ENCODE measurements at regions not wholly inside any gene's neighbourhood (a gene's known extent, or its start where the extent isn't known, plus 50 kb on each side); places are given as distances from the start of the nearest gene placed in this dataset.

DNA sequence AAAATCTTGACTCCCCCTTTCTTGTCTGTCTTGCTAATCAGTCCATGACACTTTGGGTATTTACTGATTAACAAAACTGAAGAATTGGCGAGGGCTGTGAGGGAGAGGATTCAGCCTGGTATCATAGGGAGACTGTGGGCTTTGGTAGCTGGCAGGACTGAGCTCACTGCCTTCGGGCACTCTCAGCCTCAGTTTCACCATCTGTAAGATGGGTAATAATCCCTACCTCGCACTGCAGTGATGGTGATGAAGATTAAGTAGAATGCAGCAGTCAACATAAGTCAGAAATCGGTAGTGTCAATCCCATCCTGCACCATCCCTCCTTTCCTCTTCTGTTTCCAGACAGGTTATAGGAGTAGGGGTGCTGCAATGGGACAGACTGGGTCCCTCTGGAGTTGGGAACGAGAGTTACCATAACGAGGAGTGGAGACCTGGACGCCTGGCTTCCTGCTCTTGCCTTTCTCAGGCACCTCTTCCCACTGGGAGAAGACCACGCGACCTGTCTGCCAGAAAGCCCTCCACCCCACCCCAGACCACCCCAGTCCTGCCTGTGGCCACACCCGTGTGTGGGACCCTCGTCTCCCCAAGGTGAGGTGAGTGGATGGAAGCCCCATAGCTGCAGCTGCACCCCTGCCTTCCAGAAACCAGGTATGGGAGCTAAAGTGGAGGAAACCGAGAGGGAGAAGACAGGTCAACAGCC, 99.1 kb downstream of the SNX5 start (continued):
- no peak for TF ChIP-seq FOXC1 (CRISPR knock-in tag; IDR thresholded peaks at IDR 0.05; ENCODE audit: borderline replicate concordance)
- no peak for TF ChIP-seq HNRNPUL1 (IDR thresholded peaks at IDR 0.05; ENCODE audit: low read depth, low read length)

DNA sequence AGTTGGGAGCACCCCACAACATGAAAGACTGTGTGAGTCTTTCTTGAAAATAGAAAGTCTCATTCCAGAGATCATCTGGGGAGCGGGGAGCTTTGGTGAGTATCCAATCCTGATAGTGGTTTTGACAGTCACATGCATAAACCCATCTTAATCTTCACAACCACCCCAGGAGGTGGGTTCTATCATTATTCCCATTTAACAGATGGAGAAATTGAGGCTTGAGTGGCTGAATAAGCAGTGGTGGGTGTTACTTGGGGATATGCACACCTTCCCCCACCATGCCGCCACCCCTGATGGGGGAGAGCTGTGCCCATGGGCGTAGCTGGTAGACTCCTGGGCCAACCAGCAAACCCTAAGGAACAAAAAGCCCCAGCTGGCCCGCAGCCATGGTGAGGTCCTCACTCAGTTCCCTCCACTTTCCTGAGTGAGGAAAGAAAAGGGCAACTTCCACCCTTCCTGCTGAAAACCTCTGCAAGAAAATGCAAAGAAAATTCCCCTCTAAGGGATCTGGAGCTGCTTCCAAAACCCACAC, 99.8 kb downstream of the SNX5 start:
- intact Hi-C loops (cut with micrococcal nuclease; ENCODE audit: unreplicated experiment): no loop called here
- Histone ChIP-seq H3K36me3 (replicated peaks in 1 of 2; ENCODE audit: control insufficient read depth in 1 of 2, insufficient read depth in 2 of 2, low read length in 2 of 2) (no peaks in the 10 kb centered on the region), H3K79me2 (ENCODE audit: insufficient read depth, low read length) (no peaks in the 10 kb centered on the region), H3K9me3 (ENCODE audit: low read length) (no peaks in the 10 kb centered on the region), H3K4me3 (replicated peaks in 1 of 3; ENCODE audit: insufficient read depth in 1 of 3, low read depth in 2 of 3, low read length in 3 of 3) (no peak overlapping the region), H3K4me2 (ENCODE audit: low read depth, low read length) (no peak overlapping the region), H4K20me1 (ENCODE audit: insufficient read depth, low read length) (no peaks in the 10 kb centered on the region), H3K27me3 (ENCODE audit: control insufficient read depth in 1 of 2, insufficient read depth in 2 of 2, low read length in 2 of 2) (no peaks in the 10 kb centered on the region), H3K9ac (ENCODE audit: insufficient read depth, low read depth, low read length) (no peak overlapping the region), H2AFZ (ENCODE audit: low read length) (no peak overlapping the region), H3K27ac (ENCODE audit: extremely low read length, insufficient read depth, low read length) (no peak overlapping the region), H3K4me1 (ENCODE audit: insufficient read depth, low read length) (peaks cover 77% of the 10 kb centered on the region)
- WGBS (ENCODE audit: low lambda C conversion rate): 96% methylated on average over 4 of the region's 4 CpGs
- CTCF ChIA-PET (ENCODE audit: low intra/inter-chr PET ratio, low total read pairs): no interaction called here
- TF ChIP-seq ZNF224 (CRISPR knock-in tag; IDR thresholded peaks at IDR 0.05): no peak
- TF ChIP-seq, protein P1, sequence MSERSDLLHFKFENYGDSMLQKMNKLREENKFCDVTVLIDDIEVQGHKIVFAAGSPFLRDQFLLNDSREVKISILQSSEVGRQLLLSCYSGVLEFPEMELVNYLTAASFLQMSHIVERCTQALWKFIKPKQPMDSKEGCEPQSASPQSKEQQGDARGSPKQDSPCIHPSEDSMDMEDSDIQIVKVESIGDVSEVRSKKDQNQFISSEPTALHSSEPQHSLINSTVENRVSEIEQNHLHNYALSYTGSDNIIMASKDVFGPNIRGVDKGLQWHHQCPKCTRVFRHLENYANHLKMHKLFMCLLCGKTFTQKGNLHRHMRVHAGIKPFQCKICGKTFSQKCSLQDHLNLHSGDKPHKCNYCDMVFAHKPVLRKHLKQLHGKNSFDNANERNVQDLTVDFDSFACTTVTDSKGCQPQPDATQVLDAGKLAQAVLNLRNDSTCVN (CRISPR knock-in tag; IDR thresholded peaks at IDR 0.05; ENCODE audit: borderline replicate concordance): no peak
- TF ChIP-seq ZNF629 (CRISPR knock-in tag; conservative IDR thresholded peaks at IDR 0.05): peak; percentile 79
- TF ChIP-seq PHF8 (CRISPR knock-in tag; IDR thresholded peaks at IDR 0.05): 0 out of 2 replicates have a peak, but pooled peaks have one; percentile 16
- TF ChIP-seq ZNF30 (CRISPR knock-in tag; IDR thresholded peaks at IDR 0.05): no peak
- no peak for TF ChIP-seq SIX4 (CRISPR knock-in tag; IDR thresholded peaks at IDR 0.05)
- no peak for TF ChIP-seq CCDC6 (CRISPR knock-in tag; IDR thresholded peaks at IDR 0.05)
- TF ChIP-seq ZNF430 (CRISPR knock-in tag; IDR thresholded peaks at IDR 0.05): no peak
- TF ChIP-seq HOXA9 (CRISPR knock-in tag; IDR thresholded peaks at IDR 0.05; ENCODE audit: borderline replicate concordance): no peak
- TF ChIP-seq PHB2 (IDR thresholded peaks at IDR 0.05; ENCODE audit: partially characterized antibody): no peak
- no peak for TF ChIP-seq SMAD1 (CRISPR knock-in tag; IDR thresholded peaks at IDR 0.05; ENCODE audit: borderline replicate concordance, low read depth)
- no peak for TF ChIP-seq ZNF572 (CRISPR knock-in tag; IDR thresholded peaks at IDR 0.05)
- TF ChIP-seq, protein P2, sequence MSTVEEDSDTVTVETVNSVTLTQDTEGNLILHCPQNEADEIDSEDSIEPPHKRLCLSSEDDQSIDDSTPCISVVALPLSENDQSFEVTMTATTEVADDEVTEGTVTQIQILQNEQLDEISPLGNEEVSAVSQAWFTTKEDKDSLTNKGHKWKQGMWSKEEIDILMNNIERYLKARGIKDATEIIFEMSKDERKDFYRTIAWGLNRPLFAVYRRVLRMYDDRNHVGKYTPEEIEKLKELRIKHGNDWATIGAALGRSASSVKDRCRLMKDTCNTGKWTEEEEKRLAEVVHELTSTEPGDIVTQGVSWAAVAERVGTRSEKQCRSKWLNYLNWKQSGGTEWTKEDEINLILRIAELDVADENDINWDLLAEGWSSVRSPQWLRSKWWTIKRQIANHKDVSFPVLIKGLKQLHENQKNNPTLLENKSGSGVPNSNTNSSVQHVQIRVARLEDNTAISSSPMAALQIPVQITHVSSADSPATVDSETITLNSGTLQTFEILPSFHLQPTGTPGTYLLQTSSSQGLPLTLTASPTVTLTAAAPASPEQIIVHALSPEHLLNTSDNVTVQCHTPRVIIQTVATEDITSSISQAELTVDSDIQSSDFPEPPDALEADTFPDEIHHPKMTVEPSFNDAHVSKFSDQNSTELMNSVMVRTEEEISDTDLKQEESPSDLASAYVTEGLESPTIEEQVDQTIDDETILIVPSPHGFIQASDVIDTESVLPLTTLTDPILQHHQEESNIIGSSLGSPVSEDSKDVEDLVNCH (CRISPR knock-in tag; IDR thresholded peaks at IDR 0.05): no peak
- TF ChIP-seq CHD4 (IDR thresholded peaks at IDR 0.05; ENCODE audit: borderline replicate concordance, low read length): 0 out of 2 replicates have a peak, but pooled peaks have one; percentile 53
- ATAC-seq: no peak
- POLR2A ChIA-PET: interaction anchor here (1.7 to 18.0 kb wide), 3 partner anchors 9 to 186 kb away, joined by 5 to 763 read pairs (median 724); no protein-coding TSS in a partner anchor
- in situ Hi-C loops (cut with HindIII; ENCODE audit: extremely low pct_ligation_motif_present, low pct_unique_long_range_greater_than_20kb): no loop called here
- DNase-seq (ENCODE audit: low spot score): no peak
- FAIRE-seq: no peak
- BruUV-seq (replicated peaks): no TSS peak

Measured in HepG2 (cell line).